Testis (tissue), 2 donors: ENCODE measurements at regions not wholly inside any gene's neighbourhood (a gene's known extent, or its start where the extent isn't known, plus 50 kb on each side); places are given as distances from the start of the nearest gene placed in this dataset.

ENCODE experiments used
- DNase-seq: peaks from one replicate; pipeline ENCODE4 v3.0.0-alpha.2; 2019
- H3K27ac ChIP-seq, 2 donors: fragments of 200-600 bp; sonication (generic); one replicate each; pipeline ENCODE4 v1.5.1; 2019
- H3K27me3 ChIP-seq: fragments of 200-600 bp; sonication (generic); one replicate; pipeline ENCODE4 v1.5.1; 2019
- H3K36me3 ChIP-seq: fragments of 200-600 bp; sonication (generic); one replicate; pipeline ENCODE4 v1.5.1; 2017; ENCODE audit warnings: low read depth; ENCODE audit errors: missing control alignments
- H3K4me1 ChIP-seq: fragments of 200-600 bp; sonication (generic); one replicate; pipeline ENCODE4 v1.5.1; 2019
- H3K4me3 ChIP-seq, 2 donors: fragments of 200-600 bp; sonication (generic); one replicate each; pipeline ENCODE4 v1.5.1; 2017 to 2019
- H3K9me3 ChIP-seq: fragments of 200-600 bp; sonication (generic); one replicate; pipeline ENCODE4 v1.5.1; 2017
- CTCF ChIP-seq, 3 experiments: fragments of 450-650 bp in 2 of 3; fragments of 200-600 bp in 1 of 3; sonication (generic) in 1 of 3; IDR thresholded peaks; one replicate each; pipeline ENCODE4 v1.5.1; 2016 to 2019; ENCODE audit warnings: antibody characterized with exemption in 3 of 3, mild to moderate bottlenecking in 2 of 3, moderate library complexity in 1 of 3
- POLR2A ChIP-seq: fragments of 450-650 bp; IDR thresholded peaks from one replicate; pipeline ENCODE4 v1.6.1; 2017; ENCODE audit warnings: antibody characterized with exemption, mild to moderate bottlenecking, moderate library complexity
- WGBS, 2 donors: methylation state at CpG; one replicate each; pipeline ENCODE4 v1.1.5; 2018; 5-methylcytosine and 5-hydroxymethylcytosine counted together
- intact Hi-C: fragments of 100-400 bp; cut with DNase I; formaldehyde crosslinking; loops from one replicate; pipeline ENCODE4 v1.15.1; 2023; ENCODE audit warnings: low total_unique reads

- DNase-seq = no peak
- no peak overlapping the region for H3K4me3 ChIP-seq
- H3K9me3 ChIP-seq = no peaks in the 10 kb centered on the region
- no peak for TF ChIP-seq POLR2A
- TF ChIP-seq CTCF (IDR thresholded peaks at IDR 0.05) = no peak
- no peaks in the 10 kb centered on the region for H3K27me3 ChIP-seq
- intact Hi-C loops = no loop called here
- H3K4me1 ChIP-seq = no peaks in the 10 kb centered on the region
- H3K36me3 ChIP-seq = no peaks in the 10 kb centered on the region
- H3K27ac ChIP-seq = no peak overlapping the region
- WGBS, 2 donors = 55 to 86% methylated on average over 2 of the region's 2 CpGs
Observed at GRCh38 chr15:46555547-46555946, 920.7 kb downstream of the SQOR start.

- intact Hi-C loops = no loop called here
Observed at GRCh38 chr15:46556010-46556409, 921.2 kb downstream of the SQOR start.

GRCh38 chr15:46556559-46557379 is 921.9 kb downstream of the SQOR start:
- 65 to 69% methylated on average over 5 of the region's 5 CpGs for WGBS, 2 donors
- no peak overlapping the region for H3K4me3 ChIP-seq
- DNase-seq = no peak
- TF ChIP-seq POLR2A (no peak), CTCF (IDR thresholded peaks at IDR 0.05) (no peak)
- intact Hi-C loops = no loop called here
- no peaks in the 10 kb centered on the region for H3K9me3 ChIP-seq
- no peak overlapping the region for H3K27ac ChIP-seq
- no peaks in the 10 kb centered on the region for H3K4me1 ChIP-seq
- no peaks in the 10 kb centered on the region for H3K36me3 ChIP-seq
- H3K27me3 ChIP-seq = no peaks in the 10 kb centered on the region

More at GRCh38 chr15:46556010-46556409, 921.2 kb downstream of the SQOR start:
- Histone ChIP-seq H3K9me3 (no peaks in the 10 kb centered on the region), H3K4me3 (no peak overlapping the region), H3K36me3 (no peaks in the 10 kb centered on the region), H3K27me3 (no peaks in the 10 kb centered on the region), H3K4me1 (no peaks in the 10 kb centered on the region), H3K27ac (no peak overlapping the region)
- DNase-seq = no peak
- WGBS, 2 donors = 86 to 92% methylated on average over 1 of the region's 1 CpG
- TF ChIP-seq POLR2A (no peak), CTCF (IDR thresholded peaks at IDR 0.05) (no peak)

GRCh38 chr15:46567968-46568367 is 933.1 kb downstream of the SQOR start:
- Histone ChIP-seq H3K27me3 (no peaks in the 10 kb centered on the region), H3K9me3 (no peaks in the 10 kb centered on the region), H3K27ac (no peak overlapping the region), H3K4me3 (no peak overlapping the region), H3K4me1 (no peaks in the 10 kb centered on the region), H3K36me3 (no peaks in the 10 kb centered on the region)
- WGBS, 2 donors = 85 to 89% methylated on average over 3 of the region's 3 CpGs
- no peak for DNase-seq
- TF ChIP-seq POLR2A (no peak), CTCF (IDR thresholded peaks at IDR 0.05) (no peak)
- intact Hi-C loops = no loop called here

GRCh38 chr15:46569781-46570180 is 935.0 kb downstream of the SQOR start:
- H3K27ac ChIP-seq = no peak overlapping the region
- WGBS, 2 donors = 21 to 32% methylated on average over 1 of the region's 1 CpG
- intact Hi-C loops = no loop called here

More at GRCh38 chr15:46569781-46570180, 935.0 kb downstream of the SQOR start:
- Histone ChIP-seq H3K36me3 (no peaks in the 10 kb centered on the region), H3K4me1 (no peaks in the 10 kb centered on the region), H3K9me3 (no peaks in the 10 kb centered on the region), H3K4me3 (no peak overlapping the region), H3K27me3 (no peaks in the 10 kb centered on the region)
- TF ChIP-seq POLR2A (no peak), CTCF (IDR thresholded peaks at IDR 0.05) (no peak)
- no peak for DNase-seq
